Gastrocnemius medialis (tissue), 4 donors: ENCODE measurements at regions not wholly inside any gene's neighbourhood (a gene's known extent, or its start where the extent isn't known, plus 50 kb on each side); places are given as distances from the start of the nearest gene placed in this dataset.
"Not testable (repeated sequence)": the region's sequence is repeated elsewhere in the genome, so short reads cannot be mapped to it uniquely, and the experiment has no call there.

ENCODE experiments used
- ATAC-seq, 2 donors: fragments of 150-250 bp; one replicate each; pipeline ENCODE4 v1.9.1; 2016
- DNase-seq, 2 donors: peaks; one replicate each; pipeline ENCODE4 v3.0.0-alpha.2; 2019
- H3K27ac ChIP-seq, 4 donors: fragments of 200-600 bp; sonication (generic); 1 replicate in 1 of 4; 2 replicates in 3 of 4; pipeline ENCODE4 v1.5.1; 2016 to 2018; ENCODE audit warnings: mild to moderate bottlenecking in 2 of 4, moderate library complexity in 1 of 4
- H3K27me3 ChIP-seq, 3 donors: fragments of 200-600 bp; sonication (generic) in 2 of 3; 1 replicate in 1 of 3; 2 replicates in 2 of 3; pipeline versions ENCODE4 v1.5.1 to v1.6.0; 2016 to 2019; ENCODE audit warnings: mild to moderate bottlenecking in 1 of 3, moderate library complexity in 1 of 3
- H3K36me3 ChIP-seq, 2 donors: fragments of 200-600 bp; sonication (generic) in 1 of 2; one replicate each; pipeline ENCODE4 v1.5.1; 2017 to 2018
- H3K4me1 ChIP-seq, 2 donors: fragments of 200-600 bp; sonication (generic) in 1 of 2; one replicate each; pipeline ENCODE4 v1.5.1; 2016 to 2017; ENCODE audit warnings: mild to moderate bottlenecking in 2 of 2
- H3K4me3 ChIP-seq, 4 donors: fragments of 200-600 bp; sonication (generic) in 3 of 4; 1 replicate in 1 of 4; 2 replicates in 3 of 4; pipeline ENCODE4 v1.5.1; 2016 to 2019; ENCODE audit warnings: mild to moderate bottlenecking in 2 of 4
- H3K9me3 ChIP-seq, 3 donors: fragments of 200-600 bp; sonication (generic) in 2 of 3; 1 replicate in 1 of 3; 2 replicates in 2 of 3; pipeline ENCODE4 v1.5.1; 2016 to 2019
- POLR2A ChIP-seq, 2 donors: fragments of 450-650 bp; IDR thresholded peaks; one replicate each; pipeline ENCODE4 v1.6.1; 2017; ENCODE audit warnings: antibody characterized with exemption in 2 of 2, mild to moderate bottlenecking in 2 of 2, moderate library complexity in 2 of 2
- in situ Hi-C, 4 donors: fragments of 200-750 bp; cut with MboI; loops; one replicate each; pipeline versions ENCODE4 v1.15.0 to v1.8.0; 2017; ENCODE audit warnings: low sequenced_read_pairs in 4 of 4
- intact Hi-C: fragments of 100-400 bp; cut with DNase I; formaldehyde crosslinking; loops from one replicate; pipeline ENCODE4 v1.15.1; 2023; ENCODE audit warnings: low total_unique reads
- TF ChIP-seq, protein P1 (sequence below), 5 experiments: fragments of 450-650 bp in 3 of 5; fragments of 200-600 bp in 2 of 5; sonication (generic) in 2 of 5; IDR thresholded peaks in 4 of 5; conservative IDR thresholded peaks in 1 of 5; 1 replicate in 4 of 5; 2 replicates in 1 of 5; pipeline ENCODE4 v1.5.1; 2016 to 2019; ENCODE audit warnings: antibody characterized with exemption in 5 of 5, mild to moderate bottlenecking in 3 of 5, moderate library complexity in 3 of 5

- no peak overlapping the region for H3K27ac ChIP-seq
- peaks cover 0 to 6% (median 0%) of the 10 kb centered on the region in 3 donors for H3K9me3 ChIP-seq
- in situ Hi-C loops (no loop called here), intact Hi-C loops (no loop called here)
- no peak overlapping the region for H3K4me3 ChIP-seq
- ATAC-seq: no peak
- H3K4me1 ChIP-seq: no peaks in the 10 kb centered on the region
- DNase-seq: no peak
- no peaks in the 10 kb centered on the region for H3K27me3 ChIP-seq
- TF ChIP-seq, protein P1, sequence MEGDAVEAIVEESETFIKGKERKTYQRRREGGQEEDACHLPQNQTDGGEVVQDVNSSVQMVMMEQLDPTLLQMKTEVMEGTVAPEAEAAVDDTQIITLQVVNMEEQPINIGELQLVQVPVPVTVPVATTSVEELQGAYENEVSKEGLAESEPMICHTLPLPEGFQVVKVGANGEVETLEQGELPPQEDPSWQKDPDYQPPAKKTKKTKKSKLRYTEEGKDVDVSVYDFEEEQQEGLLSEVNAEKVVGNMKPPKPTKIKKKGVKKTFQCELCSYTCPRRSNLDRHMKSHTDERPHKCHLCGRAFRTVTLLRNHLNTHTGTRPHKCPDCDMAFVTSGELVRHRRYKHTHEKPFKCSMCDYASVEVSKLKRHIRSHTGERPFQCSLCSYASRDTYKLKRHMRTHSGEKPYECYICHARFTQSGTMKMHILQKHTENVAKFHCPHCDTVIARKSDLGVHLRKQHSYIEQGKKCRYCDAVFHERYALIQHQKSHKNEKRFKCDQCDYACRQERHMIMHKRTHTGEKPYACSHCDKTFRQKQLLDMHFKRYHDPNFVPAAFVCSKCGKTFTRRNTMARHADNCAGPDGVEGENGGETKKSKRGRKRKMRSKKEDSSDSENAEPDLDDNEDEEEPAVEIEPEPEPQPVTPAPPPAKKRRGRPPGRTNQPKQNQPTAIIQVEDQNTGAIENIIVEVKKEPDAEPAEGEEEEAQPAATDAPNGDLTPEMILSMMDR (IDR thresholded peaks at IDR 0.05 in 4 of 5, conservative IDR thresholded peaks at IDR 0.05 in 1 of 5): no peak
- H3K36me3 ChIP-seq: no peaks in the 10 kb centered on the region
These were observed 121.3 kb upstream of the CARMIL1 start for GRCh38 chr6:25157842-25158241.

DNA sequence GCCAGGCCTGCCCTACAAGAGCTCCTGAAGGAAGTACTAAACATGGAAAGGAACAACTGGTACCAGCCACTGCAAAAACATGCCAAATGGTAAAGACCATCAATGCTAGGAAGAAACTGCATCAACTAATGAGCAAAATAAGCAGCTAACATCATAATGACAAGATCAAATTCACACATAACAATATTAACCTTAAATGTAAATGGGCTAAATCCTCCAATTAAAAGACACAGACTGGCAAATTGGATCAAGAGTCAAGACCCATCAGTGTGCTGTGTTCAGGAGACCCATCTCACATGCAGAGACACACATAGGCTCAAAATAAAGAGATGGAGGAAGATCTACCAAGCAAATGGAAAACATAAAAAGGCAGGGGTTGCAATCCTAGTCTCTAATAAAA lies 119.0 kb upstream of the CARMIL1 start:
- DNase-seq, intact Hi-C loops, ATAC-seq, H3K27ac ChIP-seq, H3K4me3 ChIP-seq, in situ Hi-C loops, H3K27me3 ChIP-seq, H3K4me1 ChIP-seq, H3K9me3 ChIP-seq, H3K36me3 ChIP-seq: not testable (repeated sequence)

- no peak overlapping the region for H3K27ac ChIP-seq
- in situ Hi-C loops (no loop called here), intact Hi-C loops (no loop called here)
- no peak for DNase-seq
- no peak overlapping the region for H3K4me3 ChIP-seq
- no peaks in the 10 kb centered on the region for H3K4me1 ChIP-seq
- no peak for ATAC-seq
- H3K9me3 ChIP-seq: no peaks in the 10 kb centered on the region
- TF ChIP-seq, protein P1 (IDR thresholded peaks at IDR 0.05 in 4 of 5, conservative IDR thresholded peaks at IDR 0.05 in 1 of 5): no peak
- no peak for TF ChIP-seq POLR2A (IDR thresholded peaks at IDR 0.05)
- H3K36me3 ChIP-seq: no peaks in the 10 kb centered on the region
- no peaks in the 10 kb centered on the region for H3K27me3 ChIP-seq
These were observed 114.0 kb upstream of the CARMIL1 start for GRCh38 chr6:25165177-25165576.

- H3K36me3 ChIP-seq: no peaks in the 10 kb centered on the region
- H3K9me3 ChIP-seq: no peaks in the 10 kb centered on the region
- no peaks in the 10 kb centered on the region for H3K27me3 ChIP-seq
- H3K4me3 ChIP-seq: no peak overlapping the region
- no peak for DNase-seq
- no peak for TF ChIP-seq POLR2A (IDR thresholded peaks at IDR 0.05)
- TF ChIP-seq, protein P1 (IDR thresholded peaks at IDR 0.05 in 4 of 5, conservative IDR thresholded peaks at IDR 0.05 in 1 of 5): no peak
- H3K4me1 ChIP-seq: no peaks in the 10 kb centered on the region
- no peak overlapping the region for H3K27ac ChIP-seq
- intact Hi-C loops: no loop called here
- ATAC-seq: no peak
- in situ Hi-C loops: no loop called here
These were observed 113.4 kb upstream of the CARMIL1 start for GRCh38 chr6:25165800-25166199.

GRCh38 chr6:25166955-25167748 lies 112.0 kb upstream of the CARMIL1 start:
- TF ChIP-seq POLR2A (IDR thresholded peaks at IDR 0.05): no peak
- TF ChIP-seq, protein P1 (IDR thresholded peaks at IDR 0.05 in 4 of 5, conservative IDR thresholded peaks at IDR 0.05 in 1 of 5): no peak
- no peak for DNase-seq
- Histone ChIP-seq H3K27me3 (no peaks in the 10 kb centered on the region), H3K27ac (no peak overlapping the region), H3K36me3 (no peaks in the 10 kb centered on the region), H3K4me1 (no peaks in the 10 kb centered on the region), H3K9me3 (no peaks in the 10 kb centered on the region), H3K4me3 (no peak overlapping the region)
- intact Hi-C loops (no loop called here), in situ Hi-C loops (no loop called here)
- ATAC-seq: no peak
